GM15510 (cell line): ENCODE measurements at regions not wholly inside any gene's neighbourhood (a gene's known extent, or its start where the extent isn't known, plus 50 kb on each side); places are given as distances from the start of the nearest gene placed in this dataset.

ENCODE experiments used
- POLR2A ChIP-seq: IDR thresholded peaks from 3 replicates; pipeline ENCODE4 v1.6.1; 2011; ENCODE audit warnings: borderline replicate concordance; ENCODE audit not compliant: insufficient read length; ENCODE audit errors: extremely low read depth

DNA sequence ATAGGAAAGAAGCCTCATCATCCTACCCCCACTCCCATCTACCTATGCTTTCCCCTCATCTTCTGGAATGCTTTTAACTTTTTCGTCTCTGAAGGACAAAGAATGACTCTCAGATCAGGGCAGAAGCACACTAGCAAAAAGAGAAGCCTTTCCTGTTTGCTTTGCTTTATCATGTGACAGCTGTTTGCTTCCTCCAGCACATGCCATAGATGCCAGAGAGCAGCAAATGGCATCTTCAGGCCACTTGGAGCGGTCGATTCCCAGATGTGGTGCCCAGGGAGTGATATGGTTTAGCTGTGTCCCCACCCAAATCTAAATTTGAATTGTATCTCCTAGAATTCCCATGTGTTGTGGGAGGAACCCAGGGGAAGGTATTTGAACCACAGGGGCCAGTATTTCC is 294.8 kb downstream of the GADD45G start:
- no peak for TF ChIP-seq POLR2A

DNA sequence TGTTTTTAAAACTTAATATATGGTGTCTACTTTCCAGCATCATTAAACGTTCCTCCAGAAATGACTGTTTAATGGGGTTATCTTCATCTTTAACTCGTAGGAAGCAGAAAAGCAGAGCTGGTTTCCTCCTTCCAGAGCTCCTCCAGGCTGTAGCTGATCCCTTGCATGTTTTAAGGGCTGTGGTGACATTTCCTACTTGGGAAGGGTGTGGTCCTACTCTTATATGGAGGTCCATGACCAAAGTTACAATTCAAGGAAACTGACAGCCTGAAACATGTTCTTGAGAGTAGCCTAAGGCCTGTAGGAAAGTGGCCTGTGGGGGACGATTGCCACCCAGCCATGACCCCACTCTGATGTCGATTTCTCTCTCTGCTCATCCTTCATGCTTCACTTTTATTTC is 297.1 kb downstream of the GADD45G start:
- no peak for TF ChIP-seq POLR2A

DNA sequence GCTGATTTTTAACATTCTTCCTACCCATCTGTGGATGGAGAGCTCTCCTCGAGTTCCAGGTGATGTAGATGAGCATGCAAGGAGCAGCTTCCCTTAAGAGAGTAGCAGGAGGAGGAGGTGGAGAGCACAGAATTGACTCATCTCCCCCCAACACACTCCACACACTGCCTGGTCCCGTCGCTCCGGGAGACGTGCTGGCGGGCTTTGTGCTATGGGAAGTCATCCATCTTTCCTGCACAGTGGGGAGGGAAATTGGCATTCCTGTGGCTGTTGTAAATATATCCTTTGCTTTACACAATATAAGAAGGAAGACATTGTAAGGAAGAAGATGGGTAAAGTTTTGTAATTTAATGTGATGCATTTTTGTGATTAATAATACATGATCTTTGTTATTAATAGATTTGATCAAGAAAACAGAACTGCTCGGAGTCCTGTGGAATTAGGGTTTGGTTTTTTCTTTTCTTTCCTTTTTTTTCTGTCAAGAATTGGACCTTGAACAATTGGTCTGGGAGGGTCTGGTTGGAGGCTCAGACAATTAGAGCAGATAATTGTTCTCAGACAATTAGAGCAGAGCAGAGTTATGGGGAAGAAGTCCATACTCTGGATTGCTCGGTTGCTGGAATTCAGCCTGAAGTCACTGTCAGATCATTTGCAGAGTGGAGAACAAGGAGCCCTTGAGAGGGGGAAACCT is 297.8 kb downstream of the GADD45G start:
- no peak for TF ChIP-seq POLR2A

DNA sequence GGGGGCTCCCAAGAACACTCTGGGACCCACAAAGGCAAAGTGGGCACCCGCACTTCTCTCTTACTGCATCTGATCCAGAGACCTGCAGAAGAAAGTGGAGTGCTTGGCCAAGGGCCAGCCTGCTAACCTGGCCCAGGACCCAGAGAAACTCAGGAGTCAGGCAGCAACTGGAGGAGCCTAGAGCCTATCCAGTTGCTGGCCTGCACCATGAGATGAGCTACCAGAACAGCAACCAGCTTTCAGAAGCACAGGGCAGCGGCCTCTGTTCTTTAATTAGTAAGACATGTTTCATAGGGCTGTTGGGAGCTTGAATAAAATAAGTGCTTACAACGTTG is 298.3 kb downstream of the GADD45G start:
- TF ChIP-seq POLR2A: no peak

DNA sequence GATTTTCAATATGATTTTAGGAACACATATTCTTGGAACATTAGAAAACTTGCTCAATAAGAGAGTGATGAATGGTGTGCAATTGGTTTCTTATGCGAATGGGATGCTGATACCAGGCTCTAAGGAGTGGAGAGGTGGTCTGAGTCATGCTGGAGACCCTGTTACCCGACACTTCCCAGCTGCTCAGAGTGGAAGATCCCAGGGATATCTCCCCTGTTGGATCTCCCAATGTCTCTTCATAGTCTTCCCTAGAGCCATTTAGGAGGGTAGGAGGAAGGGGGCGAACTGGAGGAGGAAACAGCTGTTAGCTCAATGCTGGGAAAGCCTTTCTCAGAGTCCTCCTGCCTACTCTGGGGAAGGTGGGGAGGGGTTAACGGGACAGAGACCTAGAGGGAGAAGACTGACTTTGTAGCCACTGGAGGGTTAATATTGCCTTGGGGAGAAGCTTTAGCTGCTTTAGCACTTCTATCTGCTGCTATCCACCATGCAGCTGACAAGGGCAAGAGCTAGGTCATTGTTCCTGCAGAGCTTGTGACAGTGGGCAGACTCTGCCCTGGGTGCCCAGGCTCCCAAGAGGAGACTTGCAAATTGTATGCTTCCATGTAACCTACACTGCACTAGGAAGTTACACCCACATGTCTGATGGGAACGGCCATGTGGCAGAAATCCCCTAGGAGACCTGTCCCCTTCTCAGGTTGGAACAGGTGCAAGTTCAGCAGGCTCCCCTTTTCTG is 301.0 kb downstream of the GADD45G start:
- TF ChIP-seq POLR2A: no peak

DNA sequence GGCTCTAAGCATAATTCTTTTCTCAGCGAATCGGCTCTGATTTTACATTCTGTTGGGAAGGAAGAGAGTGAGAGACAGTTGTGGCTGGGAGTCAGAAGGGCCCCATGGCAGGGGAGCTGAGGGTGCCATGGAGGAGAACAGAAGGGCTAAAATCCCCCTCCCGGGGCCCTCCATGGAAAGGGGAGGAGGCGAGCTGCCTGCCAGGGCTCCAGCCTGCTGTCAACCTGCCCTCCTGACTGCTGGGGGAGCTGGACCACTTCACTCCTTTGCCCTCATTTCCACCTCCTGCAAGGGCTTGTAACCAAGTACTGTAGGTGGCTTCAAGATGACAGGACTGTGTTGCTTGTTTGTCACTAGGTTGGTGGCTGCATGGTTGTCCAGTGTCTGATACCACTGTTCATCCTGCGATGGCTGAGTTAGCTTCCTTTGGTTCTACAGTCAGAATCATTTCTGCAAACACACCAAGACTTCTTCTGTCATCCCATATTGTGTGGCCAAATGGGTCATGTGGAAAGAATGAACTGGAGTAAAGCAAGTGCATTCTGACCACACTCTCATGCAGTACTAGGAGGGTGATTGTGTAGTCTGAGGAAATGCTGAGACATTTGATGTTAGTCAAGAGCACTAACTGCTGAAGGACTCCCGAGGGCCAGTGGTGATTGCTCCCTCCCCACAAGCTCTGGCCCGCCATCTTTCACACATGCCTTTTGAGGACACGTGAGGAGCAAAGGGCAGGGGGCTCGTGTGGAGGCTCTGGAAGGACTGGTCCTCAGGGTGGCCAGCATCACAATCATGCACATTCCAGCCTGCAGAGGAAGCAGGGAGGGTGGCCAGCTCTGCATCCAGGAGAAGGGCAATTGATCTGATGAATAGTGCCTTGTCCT is 307.2 kb downstream of the GADD45G start:
- TF ChIP-seq POLR2A: no peak

DNA sequence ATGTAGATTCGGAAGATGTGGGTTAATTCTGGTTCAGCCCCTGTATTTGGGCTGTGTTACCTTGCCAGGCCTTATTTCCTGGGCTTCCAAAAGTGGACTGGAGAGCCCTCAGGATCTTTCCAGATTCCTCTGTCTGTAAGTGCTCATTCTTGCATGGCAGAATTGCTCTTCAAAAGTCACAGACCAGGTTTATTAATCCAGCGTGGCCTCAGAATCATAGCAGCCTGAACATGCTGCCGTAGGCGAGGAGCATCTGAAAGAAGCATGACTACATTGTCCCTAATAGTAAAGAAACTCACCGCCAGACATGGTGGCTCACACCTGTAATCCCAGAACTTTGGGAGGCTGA is 307.8 kb downstream of the GADD45G start:
- TF ChIP-seq POLR2A: no peak

DNA sequence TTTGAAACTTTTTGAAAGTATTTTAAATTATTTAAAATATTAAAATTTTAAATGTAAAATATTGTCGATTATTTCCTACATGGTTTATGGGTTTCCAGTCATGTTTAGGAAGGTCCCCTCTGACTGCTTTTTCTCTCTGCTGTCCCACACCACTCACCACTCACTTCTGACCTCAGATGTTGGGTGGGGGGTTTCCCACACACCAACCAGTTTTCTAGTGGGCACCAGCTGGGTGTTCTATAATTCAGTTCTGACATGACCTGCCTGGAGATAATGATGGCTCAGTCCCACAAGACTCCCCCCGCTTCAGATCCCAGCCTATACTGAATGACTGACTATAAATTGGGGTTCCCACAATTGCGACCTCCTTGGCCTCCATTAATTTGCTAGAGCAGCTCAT is 310.4 kb downstream of the GADD45G start:
- no peak for TF ChIP-seq POLR2A

DNA sequence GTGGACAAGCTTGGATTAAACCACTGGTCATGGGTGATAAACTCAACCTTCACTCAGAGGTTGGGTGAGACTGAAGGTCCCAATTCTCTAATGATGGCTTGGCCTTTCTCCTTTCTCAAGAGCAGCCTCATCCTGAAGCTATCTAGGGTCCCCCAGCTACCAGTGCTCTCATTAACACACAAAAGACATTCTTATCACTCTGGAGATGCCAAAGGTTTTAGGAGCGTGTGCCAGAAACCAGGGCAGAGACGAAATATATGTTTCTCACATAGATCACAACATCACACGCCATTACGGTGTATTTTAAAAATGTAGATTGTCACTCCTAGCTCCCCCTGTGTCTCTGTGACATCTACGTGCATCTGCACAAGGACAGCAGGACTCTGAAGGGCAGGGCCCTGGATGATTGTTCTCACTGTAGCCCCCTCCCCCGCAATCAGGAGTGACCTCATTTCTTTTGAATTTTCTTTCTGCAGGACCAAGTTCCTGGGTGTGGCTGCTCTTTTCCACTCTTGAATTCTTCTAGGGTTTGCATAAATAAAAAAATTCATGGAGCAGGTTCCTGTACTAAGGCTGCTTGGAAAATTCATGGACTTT is 311.3 kb downstream of the GADD45G start:
- TF ChIP-seq POLR2A: no peak

DNA sequence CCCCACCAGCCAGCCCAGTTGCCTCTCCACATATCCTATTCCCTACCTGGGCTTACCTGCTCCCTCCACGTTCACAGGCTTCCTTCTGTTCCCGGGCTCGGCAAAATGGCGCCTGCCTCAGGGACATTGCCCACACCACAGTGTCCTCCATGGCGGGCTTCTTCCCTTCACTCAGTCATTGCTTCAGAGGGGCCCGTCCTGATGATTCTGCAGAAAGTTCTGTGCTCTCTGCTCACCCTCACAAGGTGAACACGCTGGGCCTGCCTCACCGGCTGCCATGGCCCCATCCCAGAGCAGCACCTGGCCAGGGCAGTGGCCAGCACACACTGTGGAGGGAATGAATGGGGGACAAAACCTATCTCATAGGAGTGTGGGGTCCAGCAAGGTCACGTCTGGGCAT is 313.0 kb downstream of the GADD45G start:
- TF ChIP-seq POLR2A: no peak

DNA sequence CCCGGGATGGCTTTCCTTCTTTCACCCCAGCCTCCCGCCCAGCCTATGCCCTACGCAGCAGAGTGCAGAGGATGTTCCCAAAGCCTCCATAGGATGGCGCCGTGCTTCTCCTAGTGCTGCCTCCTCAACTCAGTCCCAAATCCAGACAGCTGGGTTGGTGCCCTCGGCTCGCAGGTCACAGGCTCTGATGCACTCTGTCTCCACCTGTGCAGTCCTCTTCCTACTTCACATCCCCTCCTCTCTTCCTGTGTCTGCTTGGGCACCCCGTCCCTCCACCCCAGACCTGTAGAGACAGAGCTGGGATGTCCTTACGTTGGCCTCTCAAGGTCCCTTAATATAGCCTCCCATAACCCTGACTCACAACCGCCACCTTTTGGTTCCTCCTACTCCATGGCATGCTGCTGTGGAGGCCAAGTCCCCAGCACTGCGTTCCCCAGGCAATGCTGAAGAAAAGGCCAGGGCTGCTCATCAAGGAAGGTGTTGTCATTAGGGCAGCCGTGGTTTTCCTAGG is 314.4 kb downstream of the GADD45G start:
- no peak for TF ChIP-seq POLR2A

DNA sequence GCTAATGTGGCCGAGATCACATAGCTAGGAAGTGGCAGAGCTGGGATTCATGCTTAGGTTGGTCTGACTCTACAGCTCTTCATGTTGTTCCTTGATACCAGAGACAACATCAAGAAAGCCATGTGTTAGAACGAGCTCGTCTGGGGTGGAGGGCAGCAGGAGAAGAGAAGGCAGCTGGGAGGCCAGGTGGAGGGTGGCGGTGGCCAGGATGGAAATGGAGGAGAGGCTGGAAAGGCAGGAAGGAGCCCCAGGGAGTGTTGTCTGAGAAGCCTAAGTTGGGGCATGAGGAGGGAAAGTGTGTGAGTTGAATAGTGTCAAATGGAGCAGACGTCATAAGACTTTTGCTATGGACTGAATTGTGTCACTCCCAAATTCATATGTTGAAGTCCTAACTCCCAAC is 315.3 kb downstream of the GADD45G start:
- TF ChIP-seq POLR2A: no peak

DNA sequence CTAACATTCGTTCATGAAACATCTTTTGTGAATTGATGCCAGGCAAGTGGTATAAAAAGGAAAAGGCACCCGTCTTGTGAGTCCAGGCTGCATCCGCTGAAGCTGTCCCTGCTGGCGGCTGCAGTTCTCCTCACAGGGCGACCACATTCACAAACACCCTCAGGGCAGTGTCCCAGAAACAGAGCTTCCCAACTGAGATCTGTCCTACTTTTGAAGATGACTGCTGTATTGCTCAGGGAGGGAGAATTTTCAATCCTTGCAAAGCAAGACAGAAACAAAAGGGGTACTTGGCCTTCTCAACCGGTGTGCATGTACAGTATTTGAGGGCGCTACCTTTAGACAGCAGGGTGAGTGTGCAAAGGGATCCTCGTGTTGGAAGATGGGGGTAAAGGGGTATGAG is 316.1 kb downstream of the GADD45G start:
- TF ChIP-seq POLR2A: no peak

DNA sequence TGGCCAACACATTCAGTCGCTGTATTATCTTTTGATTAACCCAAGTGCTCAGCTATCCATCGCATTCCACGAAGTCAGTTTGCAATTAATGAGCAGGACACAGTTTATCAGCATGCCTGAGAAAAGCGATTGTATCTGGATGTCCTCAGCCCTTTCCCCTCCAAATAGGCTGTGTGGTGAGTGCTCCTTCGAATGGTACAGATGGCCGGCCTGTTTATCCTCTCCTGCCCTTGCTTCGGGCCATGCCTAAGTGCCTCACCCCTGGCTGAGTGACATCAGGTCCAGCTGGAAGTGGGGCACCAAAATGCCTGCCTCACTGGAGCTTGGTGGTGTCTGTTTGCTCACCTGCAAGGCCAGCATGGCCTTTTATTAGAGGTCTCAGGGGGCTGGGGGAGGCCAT is 317.3 kb downstream of the GADD45G start:
- no peak for TF ChIP-seq POLR2A

DNA sequence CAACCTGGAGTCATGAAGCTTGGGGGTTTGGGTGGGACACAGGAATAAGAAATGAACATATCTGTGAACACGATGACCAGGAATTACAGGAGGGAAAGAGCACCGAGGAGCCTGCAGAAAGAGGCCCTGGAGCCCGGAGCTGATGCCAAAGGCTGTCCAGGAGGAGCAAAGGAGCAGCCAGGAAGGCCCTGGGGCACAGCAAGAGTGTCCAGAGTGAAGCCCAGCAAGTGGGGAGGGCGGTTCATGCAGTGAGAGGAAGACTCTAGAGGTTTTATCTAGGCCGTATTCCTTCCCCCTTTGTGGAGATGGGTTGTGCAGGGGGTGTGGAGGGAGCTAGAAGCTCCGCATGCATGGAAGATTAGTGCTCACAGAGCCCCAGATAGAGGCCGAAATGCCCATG is 318.4 kb downstream of the GADD45G start:
- TF ChIP-seq POLR2A: no peak
